Esophagus squamous epithelium (tissue), 4 donors: ENCODE measurements at regions not wholly inside any gene's neighbourhood (a gene's known extent, or its start where the extent isn't known, plus 50 kb on each side); places are given as distances from the start of the nearest gene placed in this dataset.

Experiments
- CTCF ChIP-seq, 6 experiments: fragments of 450-650 bp in 4 of 6; fragments of 200-600 bp in 2 of 6; sonication (generic) in 2 of 6; IDR thresholded peaks; one replicate each; pipeline ENCODE4 v1.5.1; 2016 to 2019; ENCODE audit warnings: antibody characterized with exemption in 6 of 6, mild to moderate bottlenecking in 4 of 6, moderate library complexity in 4 of 6
- POLR2A ChIP-seq, 4 donors: fragments of 450-650 bp; IDR thresholded peaks; one replicate each; pipeline ENCODE4 v1.6.1; 2017; ENCODE audit warnings: antibody characterized with exemption in 4 of 4, mild to moderate bottlenecking in 4 of 4, moderate library complexity in 3 of 4

- TF ChIP-seq CTCF (IDR thresholded peaks at IDR 0.05) (no peak), POLR2A (IDR thresholded peaks at IDR 0.05) (no peak)
These were observed 502.4 kb downstream of the MIAT start for GRCh38 chr22:27159716-27160295.
